ENCODE measurements at regions not wholly inside any gene's neighbourhood (a gene's known extent, or its start where the extent isn't known, plus 50 kb on each side); places are given as distances from the start of the nearest gene placed in this dataset.

- TF ChIP-seq, protein P1, sequence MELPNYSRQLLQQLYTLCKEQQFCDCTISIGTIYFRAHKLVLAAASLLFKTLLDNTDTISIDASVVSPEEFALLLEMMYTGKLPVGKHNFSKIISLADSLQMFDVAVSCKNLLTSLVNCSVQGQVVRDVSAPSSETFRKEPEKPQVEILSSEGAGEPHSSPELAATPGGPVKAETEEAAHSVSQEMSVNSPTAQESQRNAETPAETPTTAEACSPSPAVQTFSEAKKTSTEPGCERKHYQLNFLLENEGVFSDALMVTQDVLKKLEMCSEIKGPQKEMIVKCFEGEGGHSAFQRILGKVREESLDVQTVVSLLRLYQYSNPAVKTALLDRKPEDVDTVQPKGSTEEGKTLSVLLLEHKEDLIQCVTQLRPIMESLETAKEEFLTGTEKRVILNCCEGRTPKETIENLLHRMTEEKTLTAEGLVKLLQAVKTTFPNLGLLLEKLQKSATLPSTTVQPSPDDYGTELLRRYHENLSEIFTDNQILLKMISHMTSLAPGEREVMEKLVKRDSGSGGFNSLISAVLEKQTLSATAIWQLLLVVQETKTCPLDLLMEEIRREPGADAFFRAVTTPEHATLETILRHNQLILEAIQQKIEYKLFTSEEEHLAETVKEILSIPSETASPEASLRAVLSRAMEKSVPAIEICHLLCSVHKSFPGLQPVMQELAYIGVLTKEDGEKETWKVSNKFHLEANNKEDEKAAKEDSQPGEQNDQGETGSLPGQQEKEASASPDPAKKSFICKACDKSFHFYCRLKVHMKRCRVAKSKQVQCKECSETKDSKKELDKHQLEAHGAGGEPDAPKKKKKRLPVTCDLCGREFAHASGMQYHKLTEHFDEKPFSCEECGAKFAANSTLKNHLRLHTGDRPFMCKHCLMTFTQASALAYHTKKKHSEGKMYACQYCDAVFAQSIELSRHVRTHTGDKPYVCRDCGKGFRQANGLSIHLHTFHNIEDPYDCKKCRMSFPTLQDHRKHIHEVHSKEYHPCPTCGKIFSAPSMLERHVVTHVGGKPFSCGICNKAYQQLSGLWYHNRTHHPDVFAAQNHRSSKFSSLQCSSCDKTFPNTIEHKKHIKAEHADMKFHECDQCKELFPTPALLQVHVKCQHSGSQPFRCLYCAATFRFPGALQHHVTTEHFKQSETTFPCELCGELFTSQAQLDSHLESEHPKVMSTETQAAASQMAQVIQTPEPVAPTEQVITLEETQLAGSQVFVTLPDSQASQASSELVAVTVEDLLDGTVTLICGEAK (IDR thresholded peaks at IDR 0.05): no peak
- TF ChIP-seq, protein P1 (CRISPR knock-in tag; IDR thresholded peaks at IDR 0.05): no peak
- TF ChIP-seq ZNF12 (CRISPR knock-in tag; IDR thresholded peaks at IDR 0.05) (no peak), CEBPG (CRISPR knock-in tag; IDR thresholded peaks at IDR 0.05) (no peak), CEBPG (tag; conservative IDR thresholded peaks at IDR 0.05 in 1 of 2, IDR thresholded peaks at IDR 0.05 in 1 of 2) (no peak), TRIM24 (IDR thresholded peaks at IDR 0.05) (no peak), GTF2F1 (IDR thresholded peaks at IDR 0.05; ENCODE audit: low read depth, low read length) (no peak)
- TF ChIP-seq, protein P2, sequence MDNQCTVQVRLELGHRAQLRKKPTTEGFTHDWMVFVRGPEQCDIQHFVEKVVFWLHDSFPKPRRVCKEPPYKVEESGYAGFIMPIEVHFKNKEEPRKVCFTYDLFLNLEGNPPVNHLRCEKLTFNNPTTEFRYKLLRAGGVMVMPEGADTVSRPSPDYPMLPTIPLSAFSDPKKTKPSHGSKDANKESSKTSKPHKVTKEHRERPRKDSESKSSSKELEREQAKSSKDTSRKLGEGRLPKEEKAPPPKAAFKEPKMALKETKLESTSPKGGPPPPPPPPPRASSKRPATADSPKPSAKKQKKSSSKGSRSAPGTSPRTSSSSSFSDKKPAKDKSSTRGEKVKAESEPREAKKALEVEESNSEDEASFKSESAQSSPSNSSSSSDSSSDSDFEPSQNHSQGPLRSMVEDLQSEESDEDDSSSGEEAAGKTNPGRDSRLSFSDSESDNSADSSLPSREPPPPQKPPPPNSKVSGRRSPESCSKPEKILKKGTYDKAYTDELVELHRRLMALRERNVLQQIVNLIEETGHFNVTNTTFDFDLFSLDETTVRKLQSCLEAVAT (IDR thresholded peaks at IDR 0.05): no peak
These were observed 103.4 kb downstream of the FAM204A start (continued) for GRCh38 chr10:118238573-118239235.
